ENCODE measurements at regions not wholly inside any gene's neighbourhood (a gene's known extent, or its start where the extent isn't known, plus 50 kb on each side); places are given as distances from the start of the nearest gene placed in this dataset.

- ChIA-PET CTCF (interaction anchor here (1.4 kb wide), 1 partner anchor 47 kb away, joined by 4 read pairs; no protein-coding TSS in a partner anchor), POLR2A (no interaction called here)
- no peak for TF ChIP-seq CTCF (IDR thresholded peaks at IDR 0.05; ENCODE audit: low read depth, low read length)
- no peak for DNase-seq (ENCODE audit: low read depth, low spot score)
- Histone ChIP-seq H3K9me3 (ENCODE audit: control insufficient read depth, insufficient read depth, low read length) (peaks cover 2% of the 10 kb centered on the region; the same call in 1 of the 2 replicates), H3K4me3 (ENCODE audit: low read depth, low read length) (no peak overlapping the region), H3K27me3 (ENCODE audit: control insufficient read depth, insufficient read depth, low read length) (peaks cover 3% of the 10 kb centered on the region), H3K27ac (ENCODE audit: low read depth, low read length) (no peak overlapping the region)
Measured at GRCh38 chr4:121239951-121240350, 75.8 kb upstream of the TNIP3 start.

DNA sequence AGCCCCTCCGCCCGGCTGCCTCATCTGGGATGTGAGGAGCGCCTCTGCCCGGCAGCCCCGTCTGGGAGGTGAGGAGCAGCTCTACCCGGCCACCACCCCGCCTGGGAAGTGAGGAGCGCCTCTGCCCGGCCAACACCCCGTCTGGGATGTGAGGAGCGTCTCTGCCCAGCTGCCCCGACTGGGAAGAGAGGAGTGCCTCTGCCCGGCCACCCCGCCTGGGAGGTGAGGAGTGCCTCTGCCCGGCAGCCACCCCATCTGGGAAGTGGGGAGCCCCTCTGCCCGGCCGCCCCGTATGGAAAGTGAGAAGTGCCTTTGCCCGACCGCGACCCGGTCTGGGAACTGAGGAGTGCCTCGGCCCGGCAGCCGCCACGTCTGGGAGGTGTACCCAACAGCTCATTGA is 74.3 kb upstream of the TNIP3 start:
- Histone ChIP-seq H3K4me3 (ENCODE audit: low read depth, low read length) (no peak overlapping the region), H3K27ac (ENCODE audit: low read depth, low read length) (no peak overlapping the region), H3K9me3 (ENCODE audit: control insufficient read depth, insufficient read depth, low read length) (peaks cover 2% of the 10 kb centered on the region; the same call in 1 of the 2 replicates), H3K27me3 (ENCODE audit: control insufficient read depth, insufficient read depth, low read length) (peaks cover 3% of the 10 kb centered on the region)
- ChIA-PET CTCF (no interaction called here), POLR2A (no interaction called here)
- DNase-seq (ENCODE audit: low read depth, low spot score), result no peak
- no peak for TF ChIP-seq CTCF (IDR thresholded peaks at IDR 0.05; ENCODE audit: low read depth, low read length)

DNA sequence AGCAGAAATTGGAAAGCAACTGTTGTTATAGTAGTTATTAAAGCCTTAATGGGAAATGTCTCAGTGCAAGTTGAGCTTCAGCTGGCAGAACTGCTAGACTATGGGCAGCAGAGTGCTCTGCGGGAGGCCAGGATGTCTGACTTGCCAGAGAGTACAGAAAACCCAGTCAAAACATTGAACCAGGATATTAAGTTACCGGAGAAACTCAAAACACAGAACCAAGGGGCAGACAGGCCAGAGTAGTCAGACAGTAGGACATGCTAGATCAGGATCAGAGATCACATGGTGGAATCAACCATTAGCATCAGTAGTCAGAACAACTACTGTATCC is 72.9 kb upstream of the TNIP3 start:
- ChIA-PET CTCF (interaction anchor here (1.0 kb wide), 1 partner anchor 45 kb away, joined by 3 read pairs; no protein-coding TSS in a partner anchor), POLR2A (no interaction called here)
- Histone ChIP-seq H3K4me3 (ENCODE audit: low read depth, low read length) (no peak overlapping the region), H3K27ac (ENCODE audit: low read depth, low read length) (no peak overlapping the region), H3K9me3 (ENCODE audit: control insufficient read depth, insufficient read depth, low read length) (peaks cover 2% of the 10 kb centered on the region; the same call in 1 of the 2 replicates), H3K27me3 (ENCODE audit: control insufficient read depth, insufficient read depth, low read length) (no peaks in the 10 kb centered on the region)
- no peak for DNase-seq (ENCODE audit: low read depth, low spot score)
- TF ChIP-seq CTCF (IDR thresholded peaks at IDR 0.05; ENCODE audit: low read depth, low read length), result no peak

DNA sequence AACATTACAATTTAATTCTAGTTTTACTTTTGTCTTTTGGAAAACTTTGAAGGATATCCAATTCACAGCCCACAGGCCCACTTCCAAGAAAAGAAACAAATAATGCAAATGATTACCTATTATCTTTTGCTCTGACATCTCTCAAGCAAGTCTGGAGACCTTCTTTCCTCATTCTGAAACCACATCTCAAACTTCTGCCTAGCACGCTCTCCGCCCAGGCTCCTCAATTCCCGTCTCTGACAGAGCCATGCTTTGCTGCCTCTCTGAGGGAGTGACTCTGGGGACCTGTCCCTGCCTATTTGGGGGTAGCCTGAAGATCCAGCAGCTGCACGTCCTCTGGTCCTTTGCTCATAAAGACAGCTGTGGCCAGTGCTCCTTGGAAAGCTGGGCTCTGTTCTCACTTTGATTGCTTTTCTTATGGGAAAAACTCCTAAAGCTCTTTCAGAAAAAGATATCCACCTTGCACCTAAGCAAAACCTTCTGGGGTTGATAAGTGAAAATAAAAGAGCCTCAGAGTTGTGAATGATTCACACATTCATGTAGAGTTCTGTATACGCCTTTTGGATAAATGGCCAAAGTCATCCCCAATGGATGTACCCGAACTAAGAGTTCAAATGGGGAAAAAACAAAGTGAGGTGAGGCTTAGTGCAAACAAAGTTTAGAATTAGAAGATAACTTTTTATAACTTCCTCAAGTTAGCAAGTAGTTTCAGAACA is 72.4 kb upstream of the TNIP3 start:
- Histone ChIP-seq H3K4me3 (ENCODE audit: low read depth, low read length) (no peak overlapping the region), H3K27ac (ENCODE audit: low read depth, low read length) (no peak overlapping the region), H3K27me3 (ENCODE audit: control insufficient read depth, insufficient read depth, low read length) (no peaks in the 10 kb centered on the region), H3K9me3 (ENCODE audit: control insufficient read depth, insufficient read depth, low read length) (peaks cover 2% of the 10 kb centered on the region; the same call in 1 of the 2 replicates)
- DNase-seq (ENCODE audit: low read depth, low spot score), result no peak
- CTCF ChIA-PET, result interaction anchor here (1.0 kb wide), 1 partner anchor 44 kb away, joined by 3 read pairs; no protein-coding TSS in a partner anchor
- no peak for TF ChIP-seq CTCF (IDR thresholded peaks at IDR 0.05; ENCODE audit: low read depth, low read length)
- POLR2A ChIA-PET, result no interaction called here

- ChIA-PET CTCF (no interaction called here), POLR2A (no interaction called here)
- no peak for DNase-seq (ENCODE audit: low read depth, low spot score)
Measured at GRCh38 chr4:121233982-121234381, 69.9 kb upstream of the TNIP3 start.

More at GRCh38 chr4:121233982-121234381, 69.9 kb upstream of the TNIP3 start:
- no peak overlapping the region for H3K4me3 ChIP-seq (ENCODE audit: low read depth, low read length)
- no peak for TF ChIP-seq CTCF (IDR thresholded peaks at IDR 0.05; ENCODE audit: low read depth, low read length)
- H3K9me3 ChIP-seq (ENCODE audit: control insufficient read depth, insufficient read depth, low read length), result peaks cover 2% of the 10 kb centered on the region; the same call in 1 of the 2 replicates
- H3K27me3 ChIP-seq (ENCODE audit: control insufficient read depth, insufficient read depth, low read length), result no peaks in the 10 kb centered on the region
- H3K27ac ChIP-seq (ENCODE audit: low read depth, low read length), result no peak overlapping the region
